Left hindlimb (tissue), 1 donor: ENCODE measurements at regions not wholly inside any gene's neighbourhood (a gene's known extent, or its start where the extent isn't known, plus 50 kb on each side); places are given as distances from the start of the nearest gene placed in this dataset.

Source experiments
- DNase-seq: peaks from one replicate; pipeline ENCODE4 v3.0.0-alpha.2; 2018

DNA sequence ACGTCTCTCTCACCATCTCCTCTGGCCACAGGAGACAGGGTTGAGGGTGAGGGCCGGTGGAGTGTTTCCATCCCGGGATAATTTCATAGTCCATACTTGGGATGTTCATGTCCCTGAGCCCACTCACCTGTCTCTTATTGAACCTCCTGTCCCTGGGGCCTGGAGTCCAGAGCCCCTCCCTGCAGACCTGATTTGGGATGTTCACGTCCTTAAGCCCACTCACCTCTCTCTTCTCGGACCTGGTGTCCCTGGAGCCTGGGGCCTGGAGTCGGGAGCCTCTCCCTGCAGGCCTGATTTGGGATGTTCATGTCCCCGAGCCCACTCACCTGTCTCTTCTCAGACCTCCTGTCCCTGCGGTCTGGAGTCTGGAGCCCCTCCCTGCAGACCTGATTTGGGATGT is 868.2 kb downstream of the BRD1 start:
- no peak for DNase-seq

DNA sequence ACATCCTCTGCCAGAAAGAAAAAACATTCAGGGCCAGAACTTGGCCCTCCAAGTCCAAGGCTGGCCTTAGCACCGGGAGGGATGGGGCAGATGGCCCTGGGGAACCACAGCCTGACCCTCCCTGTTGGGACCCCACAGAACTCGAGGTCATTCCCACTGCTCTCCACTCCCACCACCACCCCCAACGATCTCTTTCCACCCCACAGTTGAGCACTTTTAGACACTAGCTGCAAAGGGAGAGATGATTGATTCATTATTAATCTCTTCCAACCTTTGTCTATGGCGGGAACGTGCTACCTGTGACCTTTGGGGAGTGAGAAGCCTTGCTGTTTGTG is 869.7 kb downstream of the BRD1 start:
- DNase-seq, result no peak

- DNase-seq, result no peak
These were observed 870.2 kb downstream of the BRD1 start for GRCh38 chr22:48957311-48957986.

- DNase-seq, result no peak
These were observed 872.0 kb downstream of the BRD1 start for GRCh38 chr22:48955351-48956311.

DNA sequence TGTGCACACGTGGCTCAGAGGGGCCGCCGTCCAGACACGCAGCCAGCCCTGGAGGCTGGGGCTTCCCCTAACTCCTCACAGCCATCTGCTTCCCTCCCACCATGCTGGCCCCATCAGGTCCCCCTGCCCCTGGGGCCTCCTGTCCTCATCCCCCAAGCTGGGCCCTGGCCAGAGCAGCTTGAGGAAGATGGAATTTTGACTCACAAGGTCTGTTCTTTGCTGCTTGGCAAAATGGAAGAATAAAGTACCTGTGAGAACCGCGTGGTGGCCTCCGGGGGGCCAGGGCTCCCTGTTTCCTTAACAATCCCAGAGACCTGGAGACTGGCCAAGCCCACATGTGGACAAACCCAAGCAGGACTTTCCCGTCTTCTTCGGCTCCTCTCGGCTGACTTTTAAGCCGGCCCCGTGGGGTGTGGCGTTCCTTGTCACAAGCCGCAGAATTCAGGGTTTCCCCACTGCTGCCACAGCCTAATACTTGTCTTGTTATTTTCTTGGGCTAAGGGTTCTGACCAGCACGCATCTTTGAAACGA is 872.8 kb downstream of the BRD1 start:
- no peak for DNase-seq

DNA sequence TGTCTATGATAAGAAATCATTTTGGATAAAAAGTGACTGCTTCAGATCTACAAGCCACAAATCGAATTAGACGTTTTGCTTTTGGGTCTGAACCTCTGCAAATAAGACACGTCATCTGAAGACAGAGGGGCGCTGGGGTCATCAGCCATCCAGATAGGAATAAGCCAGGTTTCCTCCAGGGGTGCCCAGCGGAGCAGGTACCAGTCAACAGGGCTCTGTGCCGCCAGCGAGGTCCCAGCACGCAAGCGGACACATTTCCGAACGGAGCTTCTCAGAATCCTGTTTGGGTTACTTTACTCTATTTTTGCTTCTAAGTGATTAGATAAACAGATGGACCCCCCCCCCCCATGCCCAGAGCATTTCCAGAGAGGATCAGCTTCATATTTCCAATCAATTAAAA is 873.8 kb downstream of the BRD1 start:
- no peak for DNase-seq

DNA sequence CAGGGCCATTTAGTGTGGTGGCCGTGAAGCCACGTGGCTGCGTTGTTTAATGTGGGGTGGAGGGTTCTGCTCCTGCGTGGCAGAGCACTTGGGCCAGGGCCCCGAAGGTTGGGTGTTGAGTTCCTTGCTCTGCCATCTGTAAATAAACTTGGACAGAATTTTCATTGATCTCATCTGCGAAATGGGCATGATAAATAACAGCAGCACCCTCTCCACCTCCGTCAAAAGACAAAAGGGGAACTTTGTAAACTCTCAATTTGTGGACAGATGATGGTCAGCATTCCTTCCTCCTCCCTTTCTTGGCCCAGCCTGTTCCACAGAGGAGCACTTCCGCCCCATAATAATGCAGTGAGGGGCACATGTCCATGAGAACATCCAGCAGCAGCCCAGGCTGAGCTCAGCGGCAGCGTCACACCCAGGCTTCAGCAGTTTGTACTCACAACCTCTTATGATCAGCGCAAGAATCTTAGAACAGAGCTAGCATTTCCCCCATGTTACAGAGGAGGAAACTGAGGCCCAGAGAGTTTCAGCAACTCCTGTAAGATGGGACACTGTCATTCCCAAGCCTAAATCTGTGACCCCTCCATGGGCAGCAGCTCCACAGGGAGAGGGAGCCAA is 874.5 kb downstream of the BRD1 start:
- DNase-seq, result no peak

- no peak for DNase-seq
These were observed 875.2 kb downstream of the BRD1 start for GRCh38 chr22:48952256-48953102.

DNA sequence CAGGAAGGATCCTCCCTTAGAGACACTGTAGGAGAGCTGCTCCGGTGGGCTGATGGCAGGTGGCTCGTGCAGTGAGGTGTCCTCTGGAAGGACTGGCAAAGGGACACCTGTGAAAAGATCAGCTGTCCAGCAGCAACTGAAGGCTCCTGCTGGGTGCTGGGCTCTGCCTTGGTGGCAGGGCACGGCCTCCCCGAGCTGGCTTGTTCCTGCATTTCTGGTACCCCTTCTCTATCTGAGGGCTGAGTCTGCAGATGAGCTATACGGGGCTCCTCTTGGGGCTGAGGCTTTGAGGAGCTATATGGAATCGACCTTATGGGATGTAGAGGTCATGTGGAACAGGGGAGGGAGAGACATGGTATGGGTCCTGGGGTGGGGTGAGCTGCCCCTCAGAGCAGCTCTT is 875.8 kb downstream of the BRD1 start:
- DNase-seq, result no peak

DNA sequence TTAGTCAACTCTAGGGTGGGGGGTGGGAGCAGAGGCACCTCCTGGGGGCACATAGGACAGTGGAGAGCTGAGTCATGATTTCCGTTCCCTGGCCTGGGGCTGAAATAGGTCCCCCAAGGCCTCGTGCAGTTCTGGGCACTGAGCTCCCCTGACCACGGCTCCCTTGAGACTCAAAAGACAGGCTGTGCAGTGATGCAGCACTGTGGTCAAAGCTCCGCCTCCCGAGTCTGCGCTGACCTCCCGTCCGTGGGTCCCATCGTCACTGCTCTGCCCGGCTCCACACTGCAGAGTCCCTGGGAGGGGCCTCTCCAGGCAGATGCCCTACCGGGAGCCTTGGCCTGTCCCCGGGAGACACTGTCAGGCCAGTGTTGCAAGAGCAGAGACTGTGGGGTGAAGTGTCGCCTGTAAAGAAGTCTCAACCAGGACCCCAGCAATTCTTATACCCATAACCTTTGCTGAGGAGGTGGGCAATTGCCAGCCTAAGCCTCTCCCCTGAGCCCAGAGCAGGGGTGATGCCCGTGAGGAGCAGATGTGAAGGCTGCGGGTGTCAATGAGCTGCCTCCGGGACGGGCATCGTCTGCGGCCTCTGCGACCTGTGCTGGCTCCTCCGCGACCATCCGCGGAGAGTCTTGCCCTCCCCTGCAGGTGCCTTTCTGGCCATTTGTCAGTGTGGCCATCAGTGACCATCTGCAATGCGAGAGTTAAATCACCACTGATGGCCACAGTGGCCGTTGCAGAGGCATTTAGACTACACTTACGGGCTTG is 877.3 kb downstream of the BRD1 start:
- no peak for DNase-seq

DNA sequence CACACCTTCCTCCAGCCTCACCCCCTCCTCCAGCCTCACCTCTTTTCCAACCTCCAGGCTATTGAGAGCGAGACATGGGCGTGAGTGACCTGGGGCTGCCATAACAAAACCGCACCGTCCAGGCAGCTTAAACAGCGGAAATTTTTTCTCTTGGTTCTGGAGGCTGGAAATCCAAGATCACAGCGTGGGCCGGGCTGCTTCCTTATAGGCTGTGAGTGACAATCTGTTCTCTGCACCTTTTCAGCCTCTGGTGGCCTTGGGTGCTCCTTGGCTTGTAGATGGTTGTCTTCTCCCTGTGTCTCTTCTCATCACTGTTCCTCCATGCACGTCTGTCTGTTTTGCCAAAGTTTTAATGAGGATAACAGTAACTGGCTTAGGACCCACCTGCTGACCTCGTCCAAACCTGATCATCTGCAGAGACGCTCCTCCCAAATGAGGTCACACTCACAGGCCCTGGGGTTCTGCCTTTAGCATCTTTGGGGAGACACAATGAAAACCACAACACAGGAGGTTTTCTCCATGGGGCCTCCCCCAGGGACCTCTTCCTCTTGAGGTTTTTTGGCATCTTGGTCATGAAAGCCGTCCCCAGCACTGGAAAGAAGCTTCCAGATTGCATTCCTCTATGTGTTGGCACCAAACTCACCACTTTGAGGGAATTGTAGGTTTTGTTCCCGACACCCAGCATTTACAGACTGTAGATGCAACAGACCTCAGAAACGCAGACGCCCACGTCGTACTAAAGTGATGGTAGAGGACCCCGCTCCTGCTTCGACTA is 878.1 kb downstream of the BRD1 start:
- DNase-seq, result no peak

GRCh38 chr22:48948575-48949170 is 879.0 kb downstream of the BRD1 start:
- DNase-seq, result no peak

DNA sequence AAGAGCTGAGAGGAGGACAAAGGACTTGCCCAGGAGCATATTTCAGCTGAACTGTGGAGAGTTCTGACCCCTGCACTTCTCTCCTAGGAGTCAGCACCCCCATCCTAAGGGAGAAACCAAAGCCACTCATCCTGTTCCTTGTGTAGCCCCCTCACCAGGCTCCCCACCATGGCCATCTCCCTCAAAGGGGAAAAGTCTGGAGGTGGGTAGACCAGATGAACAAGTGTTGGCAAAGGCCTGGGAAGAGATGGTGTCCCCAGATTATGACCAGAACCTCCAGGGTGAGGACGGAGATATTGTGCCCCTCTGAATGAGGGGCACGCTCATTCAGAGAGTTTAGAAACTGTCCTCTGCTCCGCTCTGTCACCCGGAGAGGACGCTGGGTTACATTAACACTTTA is 880.0 kb downstream of the BRD1 start:
- no peak for DNase-seq

GRCh38 chr22:48945621-48946458 is 881.8 kb downstream of the BRD1 start:
- no peak for DNase-seq

GRCh38 chr22:48944751-48945620 is 882.7 kb downstream of the BRD1 start:
- no peak for DNase-seq

DNA sequence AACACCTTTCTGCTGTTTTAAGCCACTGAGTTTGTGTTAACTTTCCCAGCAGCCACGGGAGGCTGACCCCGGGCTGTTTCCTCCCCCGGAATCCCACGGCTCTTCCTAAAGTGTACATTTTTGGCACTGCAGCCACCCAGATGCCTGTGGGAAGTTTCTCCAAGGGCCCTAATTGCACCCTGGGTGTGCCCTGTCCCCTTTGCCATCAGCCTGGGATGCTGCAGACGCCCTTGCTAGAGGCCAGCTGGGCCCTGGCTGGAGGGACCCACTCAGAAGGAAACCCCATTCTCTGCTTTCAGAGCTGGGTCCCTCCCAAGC is 883.3 kb downstream of the BRD1 start:
- no peak for DNase-seq

- peak; percentile 62 for DNase-seq
These were observed 883.9 kb downstream of the BRD1 start for GRCh38 chr22:48943567-48944432.
